HCT116 (cell line): ENCODE measurements at regions not wholly inside any gene's neighbourhood (a gene's known extent, or its start where the extent isn't known, plus 50 kb on each side); places are given as distances from the start of the nearest gene placed in this dataset.

Source experiments
- ATAC-seq: fragments of 200-7000 bp; cut with Tn5 transposase; 2 replicates; pipeline ENCODE4 v1.9.1; 2020; ENCODE audit warnings: mild to moderate bottlenecking, moderate library complexity
- BruUV-seq: library from RNA; stranded (reverse); fragments of 400-500 nt; replicated peaks from 2 replicates; lab custom pipeline; 2021; lab: Mats Ljungman, UMichigan
- CTCF ChIA-PET: fragments of 300-600 bp; sonication (Branson Sonifier 250); formaldehyde crosslinking; loops from one replicate; lab custom pipeline; 2021; ENCODE audit warnings: antibody characterized with exemption; lab: Charles Lee
- POLR2A ChIA-PET: fragments of 300-600, 350-600 bp; sonication (Branson Sonifier 250); formaldehyde crosslinking; loops from one replicate; lab custom pipeline; 2021; ENCODE audit warnings: antibody characterized with exemption; lab: Charles Lee
- RAD21 ChIA-PET, 2 experiments: fragments of 300-600 bp; sonication (Branson Sonifier 250); formaldehyde crosslinking; loops; one replicate each; lab custom pipeline; 2023; ENCODE audit warnings: low total read pairs in 2 of 2; ENCODE audit not compliant: uncharacterized antibody in 2 of 2, unreplicated experiment in 2 of 2, low non-redundant PET in 1 of 2; lab: Charles Lee
- DNase-seq: peaks from one replicate; pipeline ENCODE4 v3.0.0-alpha.2; 2010; ENCODE audit warnings: low read depth, low spot score
- H2AFZ ChIP-seq: fragments of 200-600 bp; shearing (Covaris generic), sonication (generic); 2 replicates; pipeline ENCODE4 v1.6.1; 2017; ENCODE audit warnings: low read depth, mixed run types, mixed read lengths, antibody characterized with exemption, low read length; ENCODE audit not compliant: poor library complexity, severe bottlenecking
- H3K27ac ChIP-seq: 2 replicates; pipeline ENCODE4 v1.5.1; 2012; ENCODE audit warnings: low read depth, low read length
- H3K27me3 ChIP-seq: fragments of 200-600 bp; sonication (generic); 2 replicates; pipeline ENCODE4 v1.6.1; 2016; ENCODE audit warnings: mixed run types, low read length, mixed read lengths; ENCODE audit not compliant: insufficient read depth
- H3K36me3 ChIP-seq, 2 experiments: fragments of 200-500 bp in 1 of 2; fragments of 200-600 bp in 1 of 2; sonication (Bioruptor generic) in 1 of 2; sonication (generic) in 1 of 2; 2 replicates each; pipeline versions ENCODE4 v1.5.1 to v1.6.1; 2014 to 2016; ENCODE audit warnings: low read length in 2 of 2, inconsistent platforms in 1 of 2, mixed read lengths in 1 of 2, mixed run types in 1 of 2; ENCODE audit not compliant: insufficient read depth in 2 of 2, control insufficient read depth in 1 of 2
- H3K4me1 ChIP-seq, 2 experiments: fragments of 200-600 bp in 1 of 2; sonication (generic) in 1 of 2; 2 replicates each; pipeline versions ENCODE4 v1.5.1 to v1.6.1; 2012 to 2017; ENCODE audit warnings: low read length in 2 of 2, inconsistent platforms in 1 of 2, mild to moderate bottlenecking in 1 of 2, mixed read lengths in 1 of 2, mixed run types in 1 of 2, moderate library complexity in 1 of 2; ENCODE audit not compliant: insufficient read depth in 2 of 2, control insufficient read depth in 1 of 2
- H3K4me2 ChIP-seq: fragments of 200-600 bp; sonication (generic); 2 replicates; pipeline ENCODE4 v1.6.1; 2017; ENCODE audit warnings: mixed run types, low read length, mixed read lengths
- H3K4me3 ChIP-seq, 2 experiments: fragments of 200-600 bp in 1 of 2; sonication (generic) in 1 of 2; replicated peaks in 1 of 2; 2 replicates each; pipeline ENCODE4 v1.5.1; 2011 to 2016; ENCODE audit warnings: low read length in 2 of 2, control low read depth in 1 of 2, low read depth in 1 of 2, mild to moderate bottlenecking in 1 of 2, mixed read lengths in 1 of 2, mixed run types in 1 of 2
- H3K79me2 ChIP-seq: fragments of 200-600 bp; sonication (generic); 2 replicates; pipeline ENCODE4 v1.6.1; 2017; ENCODE audit warnings: mild to moderate bottlenecking, mixed run types, low read length, moderate library complexity, mixed read lengths; ENCODE audit not compliant: insufficient read depth
- H3K9ac ChIP-seq: fragments of 200-600 bp; sonication (generic); 2 replicates; pipeline ENCODE4 v1.6.1; 2016; ENCODE audit warnings: low read length, mixed read lengths
- H3K9me2 ChIP-seq: fragments of 200-600 bp; sonication (generic), shearing (Covaris generic); 2 replicates; pipeline ENCODE4 v1.6.1; 2017; ENCODE audit warnings: mixed run types, mild to moderate bottlenecking, moderate library complexity; ENCODE audit not compliant: insufficient read depth
- H3K9me3 ChIP-seq, 2 experiments: fragments of 200-500 bp in 1 of 2; fragments of 200-600 bp in 1 of 2; sonication (Bioruptor generic) in 1 of 2; sonication (generic) in 1 of 2; 2 replicates each; pipeline ENCODE4 v1.6.1; 2014 to 2017; ENCODE audit warnings: low read length in 2 of 2, mixed read lengths in 2 of 2, inconsistent platforms in 1 of 2, low read depth in 1 of 2, mild to moderate bottlenecking in 1 of 2, mixed run types in 1 of 2, moderate library complexity in 1 of 2; ENCODE audit not compliant: control insufficient read depth in 1 of 2, insufficient read depth in 1 of 2
- H4K20me1 ChIP-seq: fragments of 200-600 bp; sonication (generic), shearing (Covaris generic); 2 replicates; pipeline ENCODE4 v1.6.1; 2017; ENCODE audit warnings: mixed run types, mild to moderate bottlenecking, moderate library complexity; ENCODE audit not compliant: insufficient read depth
- ATF3 ChIP-seq: IDR thresholded peaks from 2 replicates; pipeline ENCODE4 v1.6.1; 2012
- CEBPB ChIP-seq: IDR thresholded peaks from 2 replicates; pipeline ENCODE4 v1.6.1; 2012; ENCODE audit warnings: low read depth
- ELF1 ChIP-seq: IDR thresholded peaks from 2 replicates; pipeline ENCODE4 v1.6.1; 2012; ENCODE audit warnings: low read depth, borderline replicate concordance
- EZH2 ChIP-seq: fragments of 200-600 bp; sonication (generic); IDR thresholded peaks from 2 replicates; pipeline ENCODE4 v1.6.1; 2017; ENCODE audit warnings: antibody characterized with exemption, mixed run types
- EZH2phosphoT487 ChIP-seq: fragments of 200-600 bp; IDR thresholded peaks from 2 replicates; pipeline ENCODE4 v1.6.1; 2018; ENCODE audit warnings: antibody characterized with exemption, borderline replicate concordance
- MAX ChIP-seq: IDR thresholded peaks from 2 replicates; pipeline ENCODE4 v1.6.1; 2012
- POLR2AphosphoS5 ChIP-seq: IDR thresholded peaks from 2 replicates; pipeline ENCODE4 v1.6.1; 2011; ENCODE audit warnings: mild to moderate bottlenecking, low read depth, low read length, moderate library complexity
- SIN3A ChIP-seq: IDR thresholded peaks from 2 replicates; pipeline ENCODE4 v1.6.1; 2012; ENCODE audit warnings: low read depth
- SP1 ChIP-seq: IDR thresholded peaks from 2 replicates; pipeline ENCODE4 v1.6.1; 2012; ENCODE audit warnings: low read depth
- TCF7L2 ChIP-seq: IDR thresholded peaks from 2 replicates; pipeline ENCODE4 v1.7.0; 2011; ENCODE audit warnings: borderline replicate concordance, inconsistent platforms; ENCODE audit not compliant: insufficient read depth, insufficient read length; ENCODE audit errors: extremely low read depth
- YY1 ChIP-seq: IDR thresholded peaks from 2 replicates; pipeline ENCODE4 v1.6.1; 2011; ENCODE audit warnings: low read length, low read depth, moderate library complexity, mild to moderate bottlenecking; ENCODE audit not compliant: insufficient replicate concordance; ENCODE audit errors: extremely low read depth
- intact Hi-C: fragments of 100-400 bp; cut with micrococcal nuclease; formaldehyde crosslinking; loops from 2 replicates; pipeline ENCODE4 v1.10.0; 2022

GRCh38 chr12:116459916-116460663 is 99.1 kb upstream of the MAP1LC3B2 start (continued):
- no peak for TF ChIP-seq TCF7L2
- no peak for TF ChIP-seq ELF1
- no peak for TF ChIP-seq SP1
- no peak for TF ChIP-seq SIN3A
- TF ChIP-seq POLR2AphosphoS5 = no peak
- TF ChIP-seq EZH2phosphoT487 = no peak
- no peak for TF ChIP-seq CEBPB
- TF ChIP-seq MAX = no peak
- no peak for TF ChIP-seq YY1
- no peak for TF ChIP-seq ATF3

- Histone ChIP-seq H3K9me2 (no peaks in the 10 kb centered on the region), H4K20me1 (no peaks in the 10 kb centered on the region), H3K4me2 (no peak overlapping the region), H3K9me3 (no peaks in the 10 kb centered on the region), H2AFZ (no peak overlapping the region), H3K4me3 (no peak overlapping the region), H3K4me1 (peaks cover 15 to 47% of the 10 kb centered on the region in 2 experiments), H3K9ac (no peak overlapping the region), H3K36me3 (no peaks in the 10 kb centered on the region), H3K27me3 (no peaks in the 10 kb centered on the region), H3K27ac (no peak overlapping the region), H3K79me2 (no peaks in the 10 kb centered on the region)
- intact Hi-C loops = no loop called here
- RAD21 ChIA-PET = no interaction called here
- CTCF ChIA-PET = no interaction called here
- TF ChIP-seq YY1 (no peak), EZH2 (no peak)
- DNase-seq (no peak), ATAC-seq (no peak)
- POLR2A ChIA-PET = no interaction called here
- BruUV-seq = no TSS peak
Measured at GRCh38 chr12:116461060-116461459, 98.1 kb upstream of the MAP1LC3B2 start.
